ENCODE measurements at regions not wholly inside any gene's neighbourhood (a gene's known extent, or its start where the extent isn't known, plus 50 kb on each side); places are given as distances from the start of the nearest gene placed in this dataset.

GRCh38 chr11:116110802-116111201, 606.6 kb upstream of the CADM1 start:
- Histone ChIP-seq H3K27ac (ENCODE audit: insufficient read depth, low read length) (no peak overlapping the region), H4K20me1 (ENCODE audit: control insufficient read depth, extremely low read depth, insufficient read depth, low read length) (no peaks in the 10 kb centered on the region), H3K27me3 (ENCODE audit: control insufficient read depth, insufficient read depth, low read length) (no peaks in the 10 kb centered on the region), H3K4me1 (ENCODE audit: control insufficient read depth, extremely low read depth, insufficient read depth, low read length) (no peaks in the 10 kb centered on the region), H3K4me2 (ENCODE audit: extremely low read depth, insufficient read depth, low read length) (no peak overlapping the region), H3K79me2 (ENCODE audit: control insufficient read depth, insufficient read depth, low read length) (no peaks in the 10 kb centered on the region), H2AFZ (ENCODE audit: low read length) (no peak overlapping the region), H3K36me3 (ENCODE audit: control insufficient read depth, insufficient read depth, low read length) (no peaks in the 10 kb centered on the region), H3K9ac (ENCODE audit: insufficient read depth, low read length) (no peak overlapping the region), H3K4me3 (replicated peaks in 1 of 4; ENCODE audit: control extremely low read depth in 1 of 4, insufficient read depth in 1 of 4, low read depth in 3 of 4, low read length in 4 of 4) (no peak overlapping the region), H3K9me3 (ENCODE audit: control insufficient read depth, insufficient read depth, low read depth, low read length) (no peaks in the 10 kb centered on the region)
- no peak for TF ChIP-seq CTCF (conservative IDR thresholded peaks at IDR 0.05 in 1 of 2, IDR thresholded peaks at IDR 0.05 in 1 of 2; ENCODE audit: low read depth in 1 of 2, low read length in 2 of 2)
- no peak for TF ChIP-seq EZH2 (IDR thresholded peaks at IDR 0.05; ENCODE audit: low read length, missing control alignments)
- no peak for DNase-seq (ENCODE audit: low read depth in 2 of 2)

GRCh38 chr11:116110356-116110755, 606.1 kb upstream of the CADM1 start:
- no peaks in the 10 kb centered on the region for H3K36me3 ChIP-seq (ENCODE audit: control insufficient read depth, insufficient read depth, low read length)
- H3K27ac ChIP-seq (ENCODE audit: insufficient read depth, low read length): no peak overlapping the region
- H3K9me3 ChIP-seq (ENCODE audit: control insufficient read depth, insufficient read depth, low read depth, low read length): no peaks in the 10 kb centered on the region
- no peaks in the 10 kb centered on the region for H3K79me2 ChIP-seq (ENCODE audit: control insufficient read depth, insufficient read depth, low read length)
- H3K4me1 ChIP-seq (ENCODE audit: control insufficient read depth, extremely low read depth, insufficient read depth, low read length): no peaks in the 10 kb centered on the region
- TF ChIP-seq EZH2 (IDR thresholded peaks at IDR 0.05; ENCODE audit: low read length, missing control alignments): no peak
- no peak for TF ChIP-seq CTCF (conservative IDR thresholded peaks at IDR 0.05 in 1 of 2, IDR thresholded peaks at IDR 0.05 in 1 of 2; ENCODE audit: low read depth in 1 of 2, low read length in 2 of 2)
- no peak overlapping the region for H3K4me2 ChIP-seq (ENCODE audit: extremely low read depth, insufficient read depth, low read length)
- no peaks in the 10 kb centered on the region for H4K20me1 ChIP-seq (ENCODE audit: control insufficient read depth, extremely low read depth, insufficient read depth, low read length)
- no peak for DNase-seq (ENCODE audit: low read depth in 2 of 2)
- no peak overlapping the region for H3K4me3 ChIP-seq (replicated peaks in 1 of 4; ENCODE audit: control extremely low read depth in 1 of 4, insufficient read depth in 1 of 4, low read depth in 3 of 4, low read length in 4 of 4)
- H3K27me3 ChIP-seq (ENCODE audit: control insufficient read depth, insufficient read depth, low read length): no peaks in the 10 kb centered on the region
- H2AFZ ChIP-seq (ENCODE audit: low read length): no peak overlapping the region
- H3K9ac ChIP-seq (ENCODE audit: insufficient read depth, low read length): no peak overlapping the region

GRCh38 chr11:116109228-116109627, 605.0 kb upstream of the CADM1 start:
- H3K27me3 ChIP-seq (ENCODE audit: control insufficient read depth, insufficient read depth, low read length): no peaks in the 10 kb centered on the region
- no peaks in the 10 kb centered on the region for H3K9me3 ChIP-seq (ENCODE audit: control insufficient read depth, insufficient read depth, low read depth, low read length)
- H2AFZ ChIP-seq (ENCODE audit: low read length): no peak overlapping the region
- no peak overlapping the region for H3K4me3 ChIP-seq (replicated peaks in 1 of 4; ENCODE audit: control extremely low read depth in 1 of 4, insufficient read depth in 1 of 4, low read depth in 3 of 4, low read length in 4 of 4)
- H3K27ac ChIP-seq (ENCODE audit: insufficient read depth, low read length): no peak overlapping the region
- DNase-seq (ENCODE audit: low read depth in 2 of 2): peak; percentile 33 to 84
- H3K9ac ChIP-seq (ENCODE audit: insufficient read depth, low read length): no peak overlapping the region
- no peaks in the 10 kb centered on the region for H3K79me2 ChIP-seq (ENCODE audit: control insufficient read depth, insufficient read depth, low read length)
- H4K20me1 ChIP-seq (ENCODE audit: control insufficient read depth, extremely low read depth, insufficient read depth, low read length): no peaks in the 10 kb centered on the region
- TF ChIP-seq CTCF (conservative IDR thresholded peaks at IDR 0.05 in 1 of 2, IDR thresholded peaks at IDR 0.05 in 1 of 2; ENCODE audit: low read depth in 1 of 2, low read length in 2 of 2) (no peak), EZH2 (IDR thresholded peaks at IDR 0.05; ENCODE audit: low read length, missing control alignments) (no peak)
- H3K4me1 ChIP-seq (ENCODE audit: control insufficient read depth, extremely low read depth, insufficient read depth, low read length): no peaks in the 10 kb centered on the region
- no peak overlapping the region for H3K4me2 ChIP-seq (ENCODE audit: extremely low read depth, insufficient read depth, low read length)
- H3K36me3 ChIP-seq (ENCODE audit: control insufficient read depth, insufficient read depth, low read length): no peaks in the 10 kb centered on the region
